ENCODE measurements at regions not wholly inside any gene's neighbourhood (a gene's known extent, or its start where the extent isn't known, plus 50 kb on each side); places are given as distances from the start of the nearest gene placed in this dataset.

DNA sequence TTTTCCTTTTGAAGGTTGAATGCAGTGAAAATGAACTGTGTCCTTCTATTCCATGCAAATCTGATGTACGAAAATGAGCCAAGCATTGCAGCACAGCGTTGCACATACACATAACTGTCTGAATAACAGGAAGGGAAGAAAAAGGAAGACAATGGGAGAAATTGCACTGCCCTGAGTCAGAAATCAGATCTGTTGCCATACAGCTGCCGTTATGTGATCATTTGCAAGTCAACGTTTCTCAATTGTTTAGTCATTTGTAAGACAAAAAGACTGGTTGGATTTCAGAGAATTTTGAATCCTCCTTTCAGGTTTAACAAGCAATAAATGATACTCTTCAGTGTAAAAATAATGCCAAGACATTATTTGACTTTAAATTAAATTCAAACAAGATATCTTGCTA is 284.1 kb downstream of the DSEL start:
- H3K4me3 ChIP-seq (ENCODE audit: low read depth, low read length): no peak overlapping the region
- TF ChIP-seq, protein P1, sequence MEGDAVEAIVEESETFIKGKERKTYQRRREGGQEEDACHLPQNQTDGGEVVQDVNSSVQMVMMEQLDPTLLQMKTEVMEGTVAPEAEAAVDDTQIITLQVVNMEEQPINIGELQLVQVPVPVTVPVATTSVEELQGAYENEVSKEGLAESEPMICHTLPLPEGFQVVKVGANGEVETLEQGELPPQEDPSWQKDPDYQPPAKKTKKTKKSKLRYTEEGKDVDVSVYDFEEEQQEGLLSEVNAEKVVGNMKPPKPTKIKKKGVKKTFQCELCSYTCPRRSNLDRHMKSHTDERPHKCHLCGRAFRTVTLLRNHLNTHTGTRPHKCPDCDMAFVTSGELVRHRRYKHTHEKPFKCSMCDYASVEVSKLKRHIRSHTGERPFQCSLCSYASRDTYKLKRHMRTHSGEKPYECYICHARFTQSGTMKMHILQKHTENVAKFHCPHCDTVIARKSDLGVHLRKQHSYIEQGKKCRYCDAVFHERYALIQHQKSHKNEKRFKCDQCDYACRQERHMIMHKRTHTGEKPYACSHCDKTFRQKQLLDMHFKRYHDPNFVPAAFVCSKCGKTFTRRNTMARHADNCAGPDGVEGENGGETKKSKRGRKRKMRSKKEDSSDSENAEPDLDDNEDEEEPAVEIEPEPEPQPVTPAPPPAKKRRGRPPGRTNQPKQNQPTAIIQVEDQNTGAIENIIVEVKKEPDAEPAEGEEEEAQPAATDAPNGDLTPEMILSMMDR (IDR thresholded peaks at IDR 0.05; ENCODE audit: insufficient read depth, low read length, missing control alignments): no peak
- POLR2A ChIA-PET: no interaction called here
- CTCF ChIA-PET: interaction anchor here (1.4 kb wide), 1 partner anchor 15 kb away, joined by 4 read pairs; no protein-coding TSS in a partner anchor
- no peak for DNase-seq (ENCODE audit: low read depth, low spot score)

DNA sequence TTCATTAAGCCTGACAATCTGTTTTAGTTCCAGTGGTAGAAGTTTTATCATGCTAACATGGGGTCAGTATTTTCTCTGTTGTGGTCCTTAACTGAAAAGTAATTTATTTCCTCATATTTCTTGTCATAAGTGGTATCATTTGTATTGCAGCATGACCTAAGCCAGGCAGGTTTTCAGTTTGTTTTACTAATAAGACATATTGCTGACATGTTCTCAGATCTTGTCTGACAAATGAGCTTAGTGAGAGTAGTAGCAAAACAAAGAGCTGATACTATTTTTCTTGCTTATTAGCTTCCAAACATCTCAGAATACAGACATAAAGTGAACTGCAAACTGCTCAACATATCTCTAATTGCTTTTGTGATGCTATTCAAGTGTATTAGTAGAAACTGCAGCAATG is 293.6 kb downstream of the DSEL start:
- no peak for DNase-seq (ENCODE audit: low read depth, low spot score)
- POLR2A ChIA-PET: no interaction called here
- TF ChIP-seq, protein P1 (IDR thresholded peaks at IDR 0.05; ENCODE audit: insufficient read depth, low read length, missing control alignments): no peak
- CTCF ChIA-PET: interaction anchor here (0.6 to 1.5 kb wide), 2 partner anchors 1421 to 1438 kb away, joined by 3 to 9 read pairs; no protein-coding TSS in a partner anchor
- H3K4me3 ChIP-seq (ENCODE audit: low read depth, low read length): no peak overlapping the region

DNA sequence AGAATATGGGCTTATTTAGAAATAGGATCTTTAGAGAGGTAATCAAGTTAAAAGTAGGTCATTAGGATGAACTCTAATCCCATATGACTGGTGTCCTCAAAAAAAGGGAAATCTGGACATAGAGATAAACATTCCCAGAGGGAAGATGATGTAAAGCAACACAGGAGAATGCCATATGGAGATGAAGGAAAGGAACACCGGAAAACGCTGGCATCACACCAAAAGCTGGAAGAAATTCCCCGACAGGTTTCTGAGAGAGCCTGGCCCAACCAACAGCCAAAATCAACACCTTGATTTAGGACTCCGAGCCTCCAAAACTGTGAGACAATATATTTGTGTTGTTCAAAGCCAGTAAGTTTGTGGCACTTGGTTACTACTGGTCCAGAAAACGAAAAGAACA is 296.7 kb downstream of the DSEL start:
- no peak for DNase-seq (ENCODE audit: low read depth, low spot score)
- H3K4me3 ChIP-seq (ENCODE audit: low read depth, low read length): no peak overlapping the region
- ChIA-PET CTCF (no interaction called here), POLR2A (no interaction called here)
- TF ChIP-seq, protein P1 (IDR thresholded peaks at IDR 0.05; ENCODE audit: insufficient read depth, low read length, missing control alignments): no peak

DNA sequence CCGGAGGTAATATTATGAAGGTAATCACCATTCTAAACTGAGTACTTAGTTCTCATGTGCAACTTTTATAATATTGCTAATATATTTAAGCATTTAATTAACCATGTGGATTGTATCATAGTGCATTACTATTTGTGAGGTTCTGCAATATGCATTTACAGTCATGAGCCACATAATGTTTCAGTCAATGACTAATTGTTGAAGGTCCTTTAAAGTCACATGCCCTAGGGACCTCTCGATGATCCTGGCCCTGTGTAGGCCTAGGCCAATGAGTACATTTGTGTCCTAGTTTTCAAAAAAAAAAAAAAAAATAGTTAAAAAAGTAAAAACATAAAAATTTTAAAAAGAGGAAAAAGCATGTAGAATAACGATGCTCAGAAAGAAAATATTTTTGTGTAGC is 298.0 kb downstream of the DSEL start:
- ChIA-PET CTCF (interaction anchor here (0.6 to 1.2 kb wide), 5 partner anchors 294 to 1515 kb away, joined by 3 to 4 read pairs (median 3); no protein-coding TSS in a partner anchor), POLR2A (no interaction called here)
- DNase-seq (ENCODE audit: low read depth, low spot score): no peak
- H3K4me3 ChIP-seq (ENCODE audit: low read depth, low read length): no peak overlapping the region
- TF ChIP-seq, protein P1 (IDR thresholded peaks at IDR 0.05; ENCODE audit: insufficient read depth, low read length, missing control alignments): no peak

GRCh38 chr18:67217551-67218166 is 298.9 kb downstream of the DSEL start:
- CTCF ChIA-PET: interaction anchor here (0.6 to 2.3 kb wide), 20 partner anchors 9 to 1600 kb away, joined by 3 to 35 read pairs (median 4); no protein-coding TSS in a partner anchor
- no peak overlapping the region for H3K4me3 ChIP-seq (ENCODE audit: low read depth, low read length)
- TF ChIP-seq, protein P1 (IDR thresholded peaks at IDR 0.05; ENCODE audit: insufficient read depth, low read length, missing control alignments): peak; percentile 43
- POLR2A ChIA-PET: no interaction called here
- peak; percentile 40 for DNase-seq (ENCODE audit: low read depth, low spot score)

GRCh38 chr18:67216846-67217245 is 299.7 kb downstream of the DSEL start:
- DNase-seq (ENCODE audit: low read depth, low spot score): no peak
- no peak overlapping the region for H3K4me3 ChIP-seq (ENCODE audit: low read depth, low read length)
- ChIA-PET CTCF (interaction anchor here (0.8 to 2.3 kb wide), 15 partner anchors 10 to 1601 kb away, joined by 3 to 35 read pairs (median 4); no protein-coding TSS in a partner anchor), POLR2A (no interaction called here)
- TF ChIP-seq, protein P1 (IDR thresholded peaks at IDR 0.05; ENCODE audit: insufficient read depth, low read length, missing control alignments): no peak
